ENCODE measurements at regions not wholly inside any gene's neighbourhood (a gene's known extent, or its start where the extent isn't known, plus 50 kb on each side); places are given as distances from the start of the nearest gene placed in this dataset.

GRCh38 chr4:38396091-38396490 lies 267.9 kb upstream of the KLF3 start:
- H3K4me1 ChIP-seq = peaks cover 6% of the 10 kb centered on the region
- DNase-seq (no peak), ATAC-seq (no peak)
- peaks cover 0 to 9% (median 0%) of the 10 kb centered on the region in 3 donors for H3K9me3 ChIP-seq
- no peaks in the 10 kb centered on the region for H3K27me3 ChIP-seq
- H3K4me3 ChIP-seq = no peak overlapping the region
- H3K27ac ChIP-seq = peak overlapping the region in 1 of 4 donors; percentile 24
- intact Hi-C loops (cut with DNase I) = no loop called here
- no peaks in the 10 kb centered on the region for H3K36me3 ChIP-seq (replicated peaks in 1 of 2; ENCODE audit: insufficient read depth in 1 of 2, low read depth in 2 of 2)
- 52 to 55% methylated on average over 3 of the region's 3 CpGs for WGBS, 2 donors
- TF ChIP-seq CTCF (IDR thresholded peaks at IDR 0.05) (no peak), POLR2A (IDR thresholded peaks at IDR 0.05) (no peak)

GRCh38 chr4:38396845-38397547 lies 267.0 kb upstream of the KLF3 start:
- Histone ChIP-seq H3K9me3 (peaks cover 0 to 8% (median 0%) of the 10 kb centered on the region in 3 donors), H3K4me1 (peaks cover 6% of the 10 kb centered on the region), H3K27me3 (no peaks in the 10 kb centered on the region), H3K27ac (peak overlapping the region in 3 of 4 donors; percentile 29 to 71 (median 39)), H3K4me3 (no peak overlapping the region), H3K36me3 (replicated peaks in 1 of 2; ENCODE audit: insufficient read depth in 1 of 2, low read depth in 2 of 2) (no peaks in the 10 kb centered on the region)
- 30 to 36% methylated on average over 4 of the region's 4 CpGs for WGBS, 2 donors
- intact Hi-C loops (cut with DNase I) = no loop called here
- TF ChIP-seq CTCF (IDR thresholded peaks at IDR 0.05) = no peak
- TF ChIP-seq POLR2A (IDR thresholded peaks at IDR 0.05) = no peak
- ATAC-seq (peak; percentile 85), DNase-seq (peak in 2 of 4 donors; percentile 29 to 32)

DNA sequence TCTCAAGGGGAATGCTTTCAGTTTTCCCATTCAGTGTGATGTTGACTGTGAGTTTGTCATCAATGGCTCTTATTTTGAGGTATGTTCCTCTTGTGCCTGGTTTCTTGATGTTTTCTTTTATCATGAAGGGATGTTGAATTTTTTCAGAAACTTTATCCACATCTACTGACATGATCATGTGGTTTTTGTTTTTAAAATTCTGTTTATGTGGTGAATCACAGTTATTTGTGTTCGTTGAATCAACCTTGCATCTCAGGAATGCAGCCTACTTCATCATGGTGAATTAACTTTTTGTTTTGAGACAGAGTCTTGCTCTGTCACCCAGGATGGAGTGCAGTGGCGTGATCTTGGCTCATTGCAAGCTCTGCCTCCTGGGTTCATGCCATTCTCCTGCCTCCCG lies 263.1 kb upstream of the KLF3 start:
- Histone ChIP-seq H3K36me3 (replicated peaks in 1 of 2; ENCODE audit: insufficient read depth in 1 of 2, low read depth in 2 of 2) (no peaks in the 10 kb centered on the region), H3K27me3 (no peaks in the 10 kb centered on the region), H3K4me3 (no peak overlapping the region), H3K9me3 (no peaks in the 10 kb centered on the region), H3K4me1 (peaks cover 6% of the 10 kb centered on the region), H3K27ac (no peak overlapping the region)
- TF ChIP-seq POLR2A (IDR thresholded peaks at IDR 0.05) = no peak
- TF ChIP-seq CTCF (IDR thresholded peaks at IDR 0.05) = no peak
- no peak for ATAC-seq
- intact Hi-C loops (cut with DNase I) = no loop called here
- WGBS, 2 donors = 83 to 87% methylated on average over 3 of the region's 3 CpGs
- DNase-seq = no peak

GRCh38 chr4:38406243-38406642 lies 257.8 kb upstream of the KLF3 start:
- no peak overlapping the region for H3K4me3 ChIP-seq
- no peak for TF ChIP-seq CTCF (IDR thresholded peaks at IDR 0.05)
- TF ChIP-seq POLR2A (IDR thresholded peaks at IDR 0.05) = no peak
- no peaks in the 10 kb centered on the region for H3K4me1 ChIP-seq
- DNase-seq (no peak), ATAC-seq (no peak)
- no peaks in the 10 kb centered on the region for H3K36me3 ChIP-seq (replicated peaks in 1 of 2; ENCODE audit: insufficient read depth in 1 of 2, low read depth in 2 of 2)
- no peak overlapping the region for H3K27ac ChIP-seq
- intact Hi-C loops (cut with DNase I) = no loop called here
- 83 to 98% methylated on average over 3 of the region's 3 CpGs for WGBS, 2 donors
- no peaks in the 10 kb centered on the region for H3K9me3 ChIP-seq
- H3K27me3 ChIP-seq = no peaks in the 10 kb centered on the region

GRCh38 chr4:38409852-38410251 lies 254.1 kb upstream of the KLF3 start:
- DNase-seq (no peak), ATAC-seq (no peak)
- no peak overlapping the region for H3K4me3 ChIP-seq
- no peaks in the 10 kb centered on the region for H3K36me3 ChIP-seq (replicated peaks in 1 of 2; ENCODE audit: insufficient read depth in 1 of 2, low read depth in 2 of 2)
- peaks cover 4% of the 10 kb centered on the region for H3K4me1 ChIP-seq
- no peaks in the 10 kb centered on the region for H3K27me3 ChIP-seq
- intact Hi-C loops (cut with DNase I) = no loop called here
- TF ChIP-seq POLR2A (IDR thresholded peaks at IDR 0.05) (no peak), CTCF (IDR thresholded peaks at IDR 0.05) (no peak)
- H3K27ac ChIP-seq = no peak overlapping the region
- no peaks in the 10 kb centered on the region for H3K9me3 ChIP-seq
- WGBS, 2 donors = 72 to 77% methylated on average over 2 of the region's 2 CpGs
